ENCODE measurements at regions not wholly inside any gene's neighbourhood (a gene's known extent, or its start where the extent isn't known, plus 50 kb on each side); places are given as distances from the start of the nearest gene placed in this dataset.

GRCh38 chr18:22494771-22495170 is 77.1 kb upstream of the CTAGE1 start:
- H3K27ac ChIP-seq (ENCODE audit: low read depth, low read length), result no peak overlapping the region
- H3K4me2 ChIP-seq (ENCODE audit: low read length), result no peak overlapping the region

DNA sequence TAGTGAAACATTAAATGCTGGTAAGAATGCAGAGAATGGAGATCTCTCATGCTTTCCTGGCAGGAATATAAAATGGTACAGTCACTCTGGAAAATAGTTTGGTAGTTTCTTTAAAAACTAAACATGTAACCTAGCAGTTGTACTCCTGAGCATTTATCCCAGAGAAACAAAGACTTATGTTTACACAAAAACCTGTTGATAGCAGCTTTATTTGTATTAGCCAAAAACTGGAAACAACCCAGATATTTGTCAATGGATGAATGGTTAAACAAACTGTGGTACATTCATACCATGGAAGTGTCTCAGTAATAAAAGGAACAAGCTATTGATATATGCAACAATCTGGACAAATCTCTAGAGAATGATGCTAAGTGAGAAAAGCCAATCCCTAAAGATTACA is 81.7 kb upstream of the CTAGE1 start:
- Histone ChIP-seq H3K9me2 (replicated peaks; ENCODE audit: control insufficient read depth, low read length) (no peaks in the 10 kb centered on the region), H3K36me3 (ENCODE audit: control insufficient read depth, low read length) (no peaks in the 10 kb centered on the region), H3F3A (ENCODE audit: control insufficient read depth, insufficient read depth) (no peaks in the 10 kb centered on the region), H3K27ac (ENCODE audit: low read depth, low read length) (no peak overlapping the region), H3K79me2 (ENCODE audit: control insufficient read depth, low read length) (no peaks in the 10 kb centered on the region), H3K4me1 (ENCODE audit: control insufficient read depth, low read length) (no peaks in the 10 kb centered on the region), H4K20me1 (ENCODE audit: control insufficient read depth, insufficient read depth, low read depth, low read length) (no peaks in the 10 kb centered on the region), H3K4me3 (ENCODE audit: low read length) (no peak overlapping the region), H3K27me3 (ENCODE audit: control insufficient read depth, low read length) (no peaks in the 10 kb centered on the region), H3K4me2 (ENCODE audit: low read length) (no peak overlapping the region), H3K9me3 (ENCODE audit: control insufficient read depth, insufficient read depth, low read length) (no peaks in the 10 kb centered on the region; the same call in 1 of the 2 replicates)
- TF ChIP-seq CTCF (IDR thresholded peaks at IDR 0.05; ENCODE audit: low read depth, low read length, poor library complexity, severe bottlenecking) (no peak), EZH2phosphoT487 (IDR thresholded peaks at IDR 0.05; ENCODE audit: borderline replicate concordance, low read length) (no peak)

More at GRCh38 chr18:22494771-22495170, 77.1 kb upstream of the CTAGE1 start:
- Histone ChIP-seq H3F3A (ENCODE audit: control insufficient read depth, insufficient read depth) (no peaks in the 10 kb centered on the region), H3K4me1 (ENCODE audit: control insufficient read depth, low read length) (no peaks in the 10 kb centered on the region), H3K79me2 (ENCODE audit: control insufficient read depth, low read length) (no peaks in the 10 kb centered on the region), H3K4me3 (ENCODE audit: low read length) (no peak overlapping the region), H3K36me3 (ENCODE audit: control insufficient read depth, low read length) (no peaks in the 10 kb centered on the region), H4K20me1 (ENCODE audit: control insufficient read depth, insufficient read depth, low read depth, low read length) (no peaks in the 10 kb centered on the region), H3K9me3 (ENCODE audit: control insufficient read depth, insufficient read depth, low read length) (no peaks in the 10 kb centered on the region; the same call in 1 of the 2 replicates), H3K9me2 (replicated peaks; ENCODE audit: control insufficient read depth, low read length) (no peaks in the 10 kb centered on the region), H3K27me3 (ENCODE audit: control insufficient read depth, low read length) (no peaks in the 10 kb centered on the region; the same call in 1 of the 2 replicates)
- TF ChIP-seq CTCF (IDR thresholded peaks at IDR 0.05; ENCODE audit: low read depth, low read length, poor library complexity, severe bottlenecking), result no peak
- TF ChIP-seq EZH2phosphoT487 (IDR thresholded peaks at IDR 0.05; ENCODE audit: borderline replicate concordance, low read length), result no peak

- Histone ChIP-seq H3K4me2 (ENCODE audit: low read length) (no peak overlapping the region), H3K4me3 (ENCODE audit: low read length) (no peak overlapping the region), H3K9me3 (ENCODE audit: control insufficient read depth, insufficient read depth, low read length) (no peaks in the 10 kb centered on the region), H3K36me3 (ENCODE audit: control insufficient read depth, low read length) (no peaks in the 10 kb centered on the region), H3F3A (ENCODE audit: control insufficient read depth, insufficient read depth) (no peaks in the 10 kb centered on the region), H3K27ac (ENCODE audit: low read depth, low read length) (no peak overlapping the region), H3K79me2 (ENCODE audit: control insufficient read depth, low read length) (no peaks in the 10 kb centered on the region), H4K20me1 (ENCODE audit: control insufficient read depth, insufficient read depth, low read depth, low read length) (no peaks in the 10 kb centered on the region), H3K4me1 (ENCODE audit: control insufficient read depth, low read length) (no peaks in the 10 kb centered on the region), H3K27me3 (ENCODE audit: control insufficient read depth, low read length) (no peaks in the 10 kb centered on the region), H3K9me2 (replicated peaks; ENCODE audit: control insufficient read depth, low read length) (no peaks in the 10 kb centered on the region)
- no peak for TF ChIP-seq CTCF (IDR thresholded peaks at IDR 0.05; ENCODE audit: low read depth, low read length, poor library complexity, severe bottlenecking)
- TF ChIP-seq EZH2phosphoT487 (IDR thresholded peaks at IDR 0.05; ENCODE audit: borderline replicate concordance, low read length), result no peak
These were observed 86.1 kb upstream of the CTAGE1 start for GRCh38 chr18:22503803-22504202.

All from DOHH2 (cell line).